Hepatocyte (in vitro differentiated cells): ENCODE measurements at regions not wholly inside any gene's neighbourhood (a gene's known extent, or its start where the extent isn't known, plus 50 kb on each side); places are given as distances from the start of the nearest gene placed in this dataset.

Source experiments
- DNase-seq: peaks from one replicate; pipeline ENCODE4 v3.0.0-alpha.2; 2016; ENCODE audit warnings: low spot score
- H2AFZ ChIP-seq: fragments of 200-600 bp; sonication (generic); 2 replicates; pipeline ENCODE4 v1.6.0; 2016; ENCODE audit warnings: antibody characterized with exemption, mild to moderate bottlenecking
- H3K27ac ChIP-seq: fragments of 200-600 bp; sonication (generic); 2 replicates; pipeline ENCODE4 v1.5.1; 2016; ENCODE audit warnings: mild to moderate bottlenecking
- H3K27me3 ChIP-seq: fragments of 200-600 bp; sonication (generic); 2 replicates; pipeline ENCODE4 v1.6.1; 2016
- H3K36me3 ChIP-seq: fragments of 200-600 bp; sonication (generic); replicated peaks from 2 replicates; pipeline ENCODE4 v1.5.1; 2016; ENCODE audit warnings: low read depth; ENCODE audit not compliant: insufficient read depth
- H3K4me1 ChIP-seq: fragments of 200-600 bp; sonication (generic); 2 replicates; pipeline ENCODE4 v1.5.1; 2016; ENCODE audit warnings: mild to moderate bottlenecking, moderate library complexity; ENCODE audit not compliant: insufficient read depth
- H3K4me2 ChIP-seq: fragments of 200-600 bp; sonication (generic); 2 replicates; pipeline ENCODE4 v1.6.0; 2016
- H3K4me3 ChIP-seq: fragments of 200-600 bp; sonication (generic); 2 replicates; pipeline ENCODE4 v1.5.1; 2016; ENCODE audit warnings: mild to moderate bottlenecking
- H3K79me2 ChIP-seq: fragments of 200-600 bp; sonication (generic); 2 replicates; pipeline ENCODE4 v1.6.0; 2017; ENCODE audit warnings: mild to moderate bottlenecking
- H3K9me2 ChIP-seq: fragments of 200-600 bp; sonication (generic); replicated peaks from 2 replicates; pipeline ENCODE4 v1.6.0; 2017; ENCODE audit warnings: mild to moderate bottlenecking; ENCODE audit not compliant: insufficient read depth
- H3K9me3 ChIP-seq: fragments of 200-600 bp; sonication (generic); 2 replicates; pipeline ENCODE4 v1.5.1; 2016; ENCODE audit warnings: low read depth, mild to moderate bottlenecking
- H4K20me1 ChIP-seq: fragments of 200-600 bp; sonication (generic); 2 replicates; pipeline ENCODE4 v1.6.0; 2016; ENCODE audit warnings: mild to moderate bottlenecking; ENCODE audit not compliant: insufficient read depth, poor library complexity, severe bottlenecking
- EZH2 ChIP-seq: fragments of 200-600 bp; sonication (generic); IDR thresholded peaks from 2 replicates; pipeline ENCODE4 v1.6.1; 2016; ENCODE audit warnings: antibody characterized with exemption, mild to moderate bottlenecking, borderline replicate concordance
- EZH2phosphoT487 ChIP-seq: fragments of 200-600 bp; sonication (generic); IDR thresholded peaks from one replicate; pipeline ENCODE4 v1.6.1; 2018; ENCODE audit warnings: antibody characterized with exemption, mild to moderate bottlenecking, low read depth, moderate library complexity; ENCODE audit not compliant: unreplicated experiment, severe bottlenecking
- WGBS: methylation state at CpG from one replicate; pipeline ENCODE4 v1.1.6; 2016; ENCODE audit warnings: low lambda C conversion rate; ENCODE audit errors: missing lambda C conversion rate; 5-methylcytosine and 5-hydroxymethylcytosine counted together
- TF ChIP-seq, protein P1 (sequence below): fragments of 200-600 bp; sonication (generic); IDR thresholded peaks from 2 replicates; pipeline ENCODE4 v1.5.1; 2016; ENCODE audit warnings: antibody characterized with exemption, mild to moderate bottlenecking; ENCODE audit not compliant: poor library complexity

DNA sequence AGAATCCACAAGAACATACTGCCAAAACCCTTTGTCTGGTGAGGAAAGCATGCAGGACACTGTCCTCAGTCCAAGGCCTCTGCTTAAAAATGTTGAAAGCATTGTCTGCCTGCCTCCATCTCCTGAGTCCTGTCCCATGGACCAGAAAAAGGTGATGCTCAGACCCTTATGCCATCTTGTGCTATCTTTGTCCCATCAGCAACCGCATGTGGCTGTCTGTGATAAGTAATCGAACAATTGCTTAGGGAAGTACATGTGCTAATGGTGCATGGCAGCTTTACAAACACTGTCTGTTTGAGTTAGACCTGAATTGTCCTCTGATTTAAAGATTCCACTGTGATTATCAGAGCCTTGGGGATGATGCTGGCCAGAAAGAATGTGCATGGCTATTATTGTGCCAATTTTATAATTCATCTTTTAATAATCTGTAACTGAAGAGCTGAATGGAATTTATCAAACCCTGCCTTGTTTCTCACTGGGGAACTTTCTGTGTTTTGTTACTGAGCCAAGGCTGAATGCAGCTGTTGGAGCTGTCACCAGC, 177.5 kb downstream of the DACT1 start:
- Histone ChIP-seq H4K20me1 (no peaks in the 10 kb centered on the region), H3K27ac (no peak overlapping the region), H3K79me2 (no peaks in the 10 kb centered on the region), H3K4me3 (no peak overlapping the region), H2AFZ (no peak overlapping the region), H3K4me2 (no peak overlapping the region), H3K4me1 (peaks cover 12% of the 10 kb centered on the region), H3K27me3 (no peaks in the 10 kb centered on the region), H3K9me3 (no peaks in the 10 kb centered on the region), H3K36me3 (no peaks in the 10 kb centered on the region), H3K9me2 (no peaks in the 10 kb centered on the region)
- no peak for DNase-seq
- TF ChIP-seq, protein P1, sequence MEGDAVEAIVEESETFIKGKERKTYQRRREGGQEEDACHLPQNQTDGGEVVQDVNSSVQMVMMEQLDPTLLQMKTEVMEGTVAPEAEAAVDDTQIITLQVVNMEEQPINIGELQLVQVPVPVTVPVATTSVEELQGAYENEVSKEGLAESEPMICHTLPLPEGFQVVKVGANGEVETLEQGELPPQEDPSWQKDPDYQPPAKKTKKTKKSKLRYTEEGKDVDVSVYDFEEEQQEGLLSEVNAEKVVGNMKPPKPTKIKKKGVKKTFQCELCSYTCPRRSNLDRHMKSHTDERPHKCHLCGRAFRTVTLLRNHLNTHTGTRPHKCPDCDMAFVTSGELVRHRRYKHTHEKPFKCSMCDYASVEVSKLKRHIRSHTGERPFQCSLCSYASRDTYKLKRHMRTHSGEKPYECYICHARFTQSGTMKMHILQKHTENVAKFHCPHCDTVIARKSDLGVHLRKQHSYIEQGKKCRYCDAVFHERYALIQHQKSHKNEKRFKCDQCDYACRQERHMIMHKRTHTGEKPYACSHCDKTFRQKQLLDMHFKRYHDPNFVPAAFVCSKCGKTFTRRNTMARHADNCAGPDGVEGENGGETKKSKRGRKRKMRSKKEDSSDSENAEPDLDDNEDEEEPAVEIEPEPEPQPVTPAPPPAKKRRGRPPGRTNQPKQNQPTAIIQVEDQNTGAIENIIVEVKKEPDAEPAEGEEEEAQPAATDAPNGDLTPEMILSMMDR: no peak
- TF ChIP-seq EZH2 (no peak), EZH2phosphoT487 (no peak)
- 50% methylated on average over 2 of the region's 2 CpGs for WGBS

DNA sequence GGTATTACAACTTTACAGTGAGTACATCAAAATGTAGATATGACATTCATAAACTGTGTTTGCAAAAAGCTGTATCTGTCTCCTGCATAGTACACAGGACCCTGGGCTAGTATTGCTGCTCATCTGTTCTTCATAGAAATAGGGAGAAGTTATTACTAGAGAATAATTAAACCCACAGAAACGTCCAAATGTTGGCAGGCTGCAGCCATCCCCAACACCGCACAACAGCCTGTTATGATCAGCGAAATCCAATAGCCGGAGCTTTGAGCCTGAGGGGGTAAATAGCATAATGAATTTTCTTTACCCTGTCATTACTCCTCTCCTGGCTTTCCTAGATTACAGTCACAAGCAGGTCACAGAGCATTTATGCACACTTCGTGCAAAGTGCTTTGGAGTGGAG, 178.0 kb downstream of the DACT1 start:
- no peak overlapping the region for H2AFZ ChIP-seq
- no peaks in the 10 kb centered on the region for H3K36me3 ChIP-seq
- TF ChIP-seq EZH2phosphoT487: no peak
- no peak for TF ChIP-seq EZH2
- TF ChIP-seq, protein P1: no peak
- H3K9me3 ChIP-seq: no peaks in the 10 kb centered on the region
- no peaks in the 10 kb centered on the region for H3K79me2 ChIP-seq
- DNase-seq: no peak
- H3K4me1 ChIP-seq: peaks cover 12% of the 10 kb centered on the region
- H3K27me3 ChIP-seq: no peaks in the 10 kb centered on the region
- no peak overlapping the region for H3K27ac ChIP-seq
- H3K4me3 ChIP-seq: no peak overlapping the region
- H3K4me2 ChIP-seq: no peak overlapping the region
- H4K20me1 ChIP-seq: no peaks in the 10 kb centered on the region
- WGBS: 36% methylated on average over 5 of the region's 5 CpGs
- no peaks in the 10 kb centered on the region for H3K9me2 ChIP-seq

GRCh38 chr14:58816416-58817115, 178.8 kb downstream of the DACT1 start:
- no peaks in the 10 kb centered on the region for H3K27me3 ChIP-seq
- H3K4me1 ChIP-seq: peaks cover 12% of the 10 kb centered on the region
- no peaks in the 10 kb centered on the region for H3K79me2 ChIP-seq
- no peak for TF ChIP-seq EZH2phosphoT487
- TF ChIP-seq, protein P1: no peak
- no peak for TF ChIP-seq EZH2
- H3K36me3 ChIP-seq: no peaks in the 10 kb centered on the region
- no peak overlapping the region for H3K27ac ChIP-seq
- H2AFZ ChIP-seq: no peak overlapping the region
- H3K9me2 ChIP-seq: no peaks in the 10 kb centered on the region
- 87% methylated on average over 7 of the region's 7 CpGs for WGBS
- no peaks in the 10 kb centered on the region for H4K20me1 ChIP-seq
- no peaks in the 10 kb centered on the region for H3K9me3 ChIP-seq
- H3K4me3 ChIP-seq: no peak overlapping the region
- no peak for DNase-seq
- H3K4me2 ChIP-seq: no peak overlapping the region
